Mucosa of gallbladder (tissue), 1 donor: ENCODE measurements at regions not wholly inside any gene's neighbourhood (a gene's known extent, or its start where the extent isn't known, plus 50 kb on each side); places are given as distances from the start of the nearest gene placed in this dataset.
A peak's percentile ranks its signal among the peaks of the same experiment; 100 is the strongest.

ENCODE experiments used
- DNase-seq: peaks from one replicate; pipeline ENCODE4 v3.0.0-alpha.2; 2020; ENCODE audit warnings: low spot score
- donor health status: DM: no; HTN: no; CAD: no.

DNA sequence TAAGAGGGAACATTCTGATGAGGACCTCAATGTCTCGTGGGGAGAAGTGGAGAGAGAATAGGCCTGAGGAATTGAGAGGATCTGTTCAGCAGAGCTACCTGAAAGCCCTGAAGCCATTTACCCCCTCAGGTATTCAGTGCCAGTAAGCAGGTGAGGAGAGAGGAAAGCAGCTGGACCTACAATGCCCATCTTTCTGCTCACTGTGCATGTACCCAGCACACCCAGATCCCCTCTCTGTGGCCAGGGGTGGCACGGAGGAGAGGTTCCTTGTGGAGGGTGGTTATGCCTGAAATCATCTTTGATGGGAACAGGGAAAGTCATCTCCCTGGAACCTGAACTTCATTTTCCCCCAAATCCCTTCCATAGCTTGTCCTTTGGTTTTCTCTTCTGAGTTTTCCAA is 277.8 kb upstream of the B3GAT1 start:
- DNase-seq = no peak

DNA sequence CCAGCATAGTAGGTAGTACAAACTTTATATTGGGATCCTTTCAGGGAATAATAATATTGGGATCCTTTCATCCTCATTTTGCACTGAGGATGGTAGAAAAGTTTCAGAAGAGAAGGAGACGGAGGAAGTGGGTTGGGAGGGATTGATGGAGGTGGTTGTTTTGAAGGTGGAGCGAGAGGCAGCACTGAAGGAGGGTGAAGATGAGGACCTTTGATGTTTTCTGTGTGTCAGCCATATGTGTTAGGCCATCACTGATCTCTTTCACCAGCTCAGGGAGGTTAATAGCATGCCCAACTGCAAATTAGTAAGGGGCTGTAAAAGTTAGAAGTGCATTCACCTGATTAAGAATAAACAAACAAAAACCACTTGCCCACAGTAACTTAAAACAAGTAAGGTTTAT is 275.5 kb upstream of the B3GAT1 start:
- no peak for DNase-seq

- DNase-seq = no peak
These were observed 274.5 kb upstream of the B3GAT1 start for GRCh38 chr11:134686460-134687061.

GRCh38 chr11:134685793-134686380 is 273.8 kb upstream of the B3GAT1 start:
- no peak for DNase-seq

DNA sequence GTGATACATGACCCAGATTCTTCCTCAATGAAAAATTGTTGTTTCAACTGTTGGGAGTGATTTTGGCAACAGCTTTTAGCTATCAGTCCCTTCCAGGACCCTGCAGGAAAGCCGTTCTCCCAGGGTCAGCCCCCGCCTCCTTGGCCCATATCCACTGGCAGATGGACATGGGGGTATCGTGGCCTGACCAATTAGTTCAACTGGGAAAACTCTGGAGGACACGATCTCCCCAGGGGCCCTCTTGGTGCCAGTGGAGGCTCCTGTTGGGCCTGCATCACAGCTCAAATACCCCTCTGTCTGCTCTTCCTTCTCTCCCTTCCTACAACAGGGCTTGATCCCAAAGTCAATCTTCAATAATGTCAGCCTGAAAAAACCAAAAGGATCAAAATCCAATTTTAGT is 272.5 kb upstream of the B3GAT1 start:
- DNase-seq = no peak

DNA sequence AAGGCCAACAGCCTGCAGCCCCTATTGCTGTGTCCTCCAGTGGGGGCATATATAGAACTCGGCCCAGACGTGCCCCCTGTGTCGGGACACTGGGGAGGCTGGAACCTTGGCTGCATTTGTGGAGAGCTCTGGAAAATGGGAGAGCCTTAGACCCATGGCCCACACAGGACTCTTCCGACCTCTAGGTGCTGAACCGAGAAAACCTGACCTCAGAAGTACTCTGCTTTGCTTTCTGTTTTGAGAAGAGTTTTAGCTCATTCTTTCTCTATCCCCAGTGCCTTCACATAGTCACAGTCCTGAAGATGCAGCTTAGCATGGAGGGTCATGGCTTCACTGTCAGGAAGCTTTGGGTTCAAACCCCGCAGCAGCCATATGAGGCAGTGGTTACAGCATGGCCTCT is 271.8 kb upstream of the B3GAT1 start:
- DNase-seq = no peak

DNA sequence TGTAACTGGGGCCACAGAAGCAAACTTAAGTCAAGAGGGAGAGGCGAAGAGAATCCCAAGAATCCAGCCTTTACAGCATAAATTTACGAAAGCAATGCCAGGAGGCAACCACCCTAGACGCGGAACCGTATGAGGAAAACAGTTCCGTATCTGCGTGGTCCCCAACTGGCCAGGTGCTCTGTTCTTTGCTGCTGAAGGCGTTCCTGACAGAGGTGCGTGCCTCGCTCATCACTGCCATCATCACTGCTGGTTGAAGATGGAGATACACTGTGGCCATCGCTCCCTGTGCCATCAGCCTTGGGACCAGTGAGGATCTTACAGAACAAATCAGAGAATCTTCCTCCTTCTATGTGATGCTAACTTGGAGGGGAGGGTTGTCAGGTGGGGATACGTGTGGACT is 270.5 kb upstream of the B3GAT1 start:
- no peak for DNase-seq

- no peak for DNase-seq
These were observed 267.6 kb upstream of the B3GAT1 start for GRCh38 chr11:134679592-134679991.

GRCh38 chr11:134678744-134679143 is 266.7 kb upstream of the B3GAT1 start:
- DNase-seq = peak; percentile 5

DNA sequence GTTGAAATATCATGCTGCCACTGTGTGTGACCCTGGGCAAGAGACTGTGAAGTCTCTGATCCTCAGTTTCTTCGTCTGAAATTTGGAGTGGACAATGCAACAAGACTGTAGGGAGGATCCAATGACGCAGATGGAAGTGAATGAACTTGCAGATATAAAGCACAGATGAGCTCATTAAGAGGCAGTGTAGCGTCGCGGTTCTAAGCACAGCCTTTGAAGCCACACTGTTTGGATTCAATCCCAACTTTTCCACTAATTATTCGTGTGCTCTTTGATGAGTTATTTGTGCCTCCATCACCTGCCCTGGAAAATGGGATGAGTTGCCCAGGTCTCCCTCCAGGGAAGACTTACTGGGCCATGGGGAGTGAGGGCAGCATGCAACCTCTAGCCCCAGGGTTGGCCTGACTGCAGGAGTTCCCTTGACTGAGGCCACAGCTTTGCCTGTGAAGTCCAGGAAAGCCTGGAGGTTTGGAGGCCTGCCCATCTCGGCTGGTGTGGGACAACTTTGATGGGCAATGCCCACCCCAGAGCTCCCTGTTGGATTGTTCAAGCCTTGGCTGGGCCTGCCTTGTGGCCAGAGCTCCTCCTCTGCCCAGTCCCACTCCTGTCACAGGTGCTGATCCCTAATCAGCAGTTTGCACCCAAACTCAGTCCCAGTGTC is 266.0 kb upstream of the B3GAT1 start:
- DNase-seq = no peak

DNA sequence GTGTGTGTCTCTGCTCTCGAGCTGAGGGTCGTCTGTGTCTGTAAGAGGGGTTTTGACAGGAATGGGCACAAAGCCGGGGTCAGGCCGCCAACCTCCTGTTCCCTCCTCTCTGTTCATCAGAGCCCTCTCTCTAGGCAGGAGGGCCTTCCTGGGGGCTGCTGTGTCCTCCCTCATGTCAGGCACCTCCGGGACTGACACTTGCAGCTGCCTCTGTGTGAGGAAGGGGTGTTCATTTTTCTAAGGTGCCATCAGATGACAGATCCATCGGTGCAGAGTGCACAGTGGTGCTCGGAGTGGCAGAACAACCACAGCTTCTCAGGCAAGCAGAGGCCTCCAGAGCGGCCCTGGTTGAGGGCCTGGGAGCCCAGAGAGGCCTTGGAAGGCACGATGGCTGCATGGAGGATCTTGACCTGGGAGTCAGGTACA is 265.4 kb upstream of the B3GAT1 start:
- DNase-seq = no peak

DNA sequence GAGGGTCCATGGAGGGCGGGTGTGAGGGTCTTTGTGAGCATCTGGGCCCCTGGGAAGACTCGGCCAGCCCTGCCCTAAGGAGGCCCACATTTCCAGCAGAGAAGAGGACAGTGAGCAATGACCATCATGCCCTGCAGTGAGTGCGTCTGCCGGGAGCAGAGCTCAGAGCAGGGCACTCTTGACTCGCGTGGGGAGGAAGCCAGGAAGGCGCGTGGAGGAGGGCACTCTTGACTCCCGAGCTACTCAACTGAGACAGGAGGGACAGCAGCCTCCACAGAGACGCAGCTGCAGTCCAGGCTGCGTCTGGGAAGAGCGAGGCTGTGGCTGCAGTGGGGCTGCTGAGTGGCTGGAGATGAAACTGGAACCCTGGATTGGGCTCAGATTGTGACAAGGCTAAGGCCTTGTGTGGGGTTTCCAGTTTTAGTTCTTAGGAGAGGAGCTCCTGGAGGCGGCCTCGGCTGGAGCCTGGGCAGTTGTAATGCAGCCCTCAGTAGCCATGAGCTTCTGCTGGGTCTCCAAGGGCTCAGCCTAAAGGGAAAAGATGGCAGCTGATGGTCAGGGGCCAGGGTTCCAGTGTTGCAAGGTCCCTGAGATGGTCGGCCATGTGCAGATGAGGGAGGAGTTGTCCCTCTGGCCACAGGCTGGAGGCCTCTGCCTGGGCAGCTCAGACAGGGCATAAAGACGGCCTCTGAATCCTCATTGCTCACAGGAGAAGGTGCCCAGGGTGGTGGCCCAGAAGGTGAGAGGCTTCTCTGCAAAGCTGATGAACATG is 264.7 kb upstream of the B3GAT1 start:
- no peak for DNase-seq

- no peak for DNase-seq
These were observed 263.9 kb upstream of the B3GAT1 start for GRCh38 chr11:134675983-134676382.

DNA sequence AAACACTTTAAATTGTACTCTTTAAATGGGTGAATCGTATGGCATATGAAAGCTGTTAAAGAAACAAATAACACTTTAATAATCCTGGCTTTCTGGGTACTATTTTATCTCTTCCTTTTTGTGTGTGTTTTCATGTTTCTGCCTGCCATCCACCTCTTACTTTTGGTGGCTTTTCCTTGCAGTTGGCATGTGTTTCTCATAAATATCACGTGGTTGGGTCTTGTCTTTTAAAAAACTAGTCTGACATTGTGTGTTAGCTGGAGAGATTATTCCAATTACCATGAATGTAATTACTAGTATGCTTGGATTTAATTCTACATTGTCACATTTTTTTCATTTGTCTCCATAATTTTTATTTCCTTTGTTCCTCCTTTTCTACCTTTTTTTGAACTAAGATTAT is 262.9 kb upstream of the B3GAT1 start:
- no peak for DNase-seq

DNA sequence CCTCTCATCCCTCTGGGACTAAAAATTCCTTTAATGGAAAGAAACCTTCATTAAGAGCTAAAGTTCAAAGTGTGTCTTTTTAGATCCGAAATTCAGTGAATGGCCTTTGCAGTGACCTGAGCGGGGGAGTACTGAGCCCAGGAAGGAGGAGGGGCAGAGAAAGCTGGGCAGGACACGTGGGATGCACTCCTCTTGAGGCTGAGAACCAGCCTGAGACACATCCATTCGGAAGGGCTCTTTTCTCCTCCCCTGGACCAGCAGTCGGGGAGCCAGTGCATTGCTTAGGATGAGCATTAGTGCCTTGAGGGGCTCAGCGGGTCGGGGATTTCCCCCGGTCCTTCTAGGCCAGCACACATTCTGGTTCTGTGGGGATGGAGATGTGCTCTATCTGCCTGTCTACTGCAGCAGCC is 258.9 kb upstream of the B3GAT1 start:
- no peak for DNase-seq

DNA sequence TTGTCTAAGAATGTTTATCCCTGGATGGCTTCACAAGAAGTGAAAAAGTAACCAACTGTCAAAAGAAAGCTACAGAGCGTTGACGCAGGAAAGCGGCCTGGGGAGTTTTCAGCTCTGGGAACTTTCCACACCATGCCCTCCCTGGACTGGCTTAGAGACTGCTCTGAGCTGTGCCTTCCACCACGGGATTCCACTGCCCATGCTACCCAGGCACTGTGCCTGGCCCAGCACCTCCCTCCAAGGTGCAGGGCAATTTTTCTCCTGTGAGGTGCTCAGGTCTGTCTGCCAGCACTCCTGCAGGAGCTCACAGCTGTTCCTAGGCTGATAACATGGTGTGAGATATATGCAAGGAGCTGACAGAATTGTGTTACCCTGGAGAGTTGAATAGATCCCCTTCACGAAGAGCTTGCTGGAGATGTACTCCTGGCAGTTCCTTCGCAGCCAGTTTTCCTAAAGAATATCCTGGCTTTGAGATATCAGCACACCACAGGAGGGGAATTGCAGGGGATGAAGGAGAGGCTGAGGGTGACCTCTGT is 258.3 kb upstream of the B3GAT1 start:
- no peak for DNase-seq

- DNase-seq = no peak
These were observed 257.8 kb upstream of the B3GAT1 start for GRCh38 chr11:134669796-134670195.

GRCh38 chr11:134668796-134669195 is 256.8 kb upstream of the B3GAT1 start:
- DNase-seq = no peak

DNA sequence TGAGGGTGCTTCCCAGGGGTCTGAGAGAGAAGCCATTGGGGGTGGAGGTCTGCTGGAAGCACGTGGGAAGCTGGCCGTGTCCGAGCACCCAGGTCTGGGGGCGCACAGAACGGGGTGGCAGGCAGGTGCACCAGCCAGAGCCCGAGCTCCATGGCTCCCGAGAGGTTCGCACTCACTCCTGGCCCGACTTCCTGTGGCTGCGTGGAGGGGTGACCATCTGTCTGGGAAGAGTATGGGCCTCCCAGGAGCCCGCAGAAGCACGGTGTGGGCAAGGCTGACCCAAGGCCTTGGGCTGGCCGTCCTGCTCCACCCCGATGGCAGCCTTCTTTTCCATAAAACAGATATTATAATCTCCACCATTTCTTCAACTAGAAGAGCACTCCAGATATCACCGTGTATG is 256.0 kb upstream of the B3GAT1 start:
- peak; percentile 4 for DNase-seq

GRCh38 chr11:134667505-134667904 is 255.5 kb upstream of the B3GAT1 start:
- no peak for DNase-seq

GRCh38 chr11:134667175-134667500 is 255.1 kb upstream of the B3GAT1 start:
- no peak for DNase-seq

DNA sequence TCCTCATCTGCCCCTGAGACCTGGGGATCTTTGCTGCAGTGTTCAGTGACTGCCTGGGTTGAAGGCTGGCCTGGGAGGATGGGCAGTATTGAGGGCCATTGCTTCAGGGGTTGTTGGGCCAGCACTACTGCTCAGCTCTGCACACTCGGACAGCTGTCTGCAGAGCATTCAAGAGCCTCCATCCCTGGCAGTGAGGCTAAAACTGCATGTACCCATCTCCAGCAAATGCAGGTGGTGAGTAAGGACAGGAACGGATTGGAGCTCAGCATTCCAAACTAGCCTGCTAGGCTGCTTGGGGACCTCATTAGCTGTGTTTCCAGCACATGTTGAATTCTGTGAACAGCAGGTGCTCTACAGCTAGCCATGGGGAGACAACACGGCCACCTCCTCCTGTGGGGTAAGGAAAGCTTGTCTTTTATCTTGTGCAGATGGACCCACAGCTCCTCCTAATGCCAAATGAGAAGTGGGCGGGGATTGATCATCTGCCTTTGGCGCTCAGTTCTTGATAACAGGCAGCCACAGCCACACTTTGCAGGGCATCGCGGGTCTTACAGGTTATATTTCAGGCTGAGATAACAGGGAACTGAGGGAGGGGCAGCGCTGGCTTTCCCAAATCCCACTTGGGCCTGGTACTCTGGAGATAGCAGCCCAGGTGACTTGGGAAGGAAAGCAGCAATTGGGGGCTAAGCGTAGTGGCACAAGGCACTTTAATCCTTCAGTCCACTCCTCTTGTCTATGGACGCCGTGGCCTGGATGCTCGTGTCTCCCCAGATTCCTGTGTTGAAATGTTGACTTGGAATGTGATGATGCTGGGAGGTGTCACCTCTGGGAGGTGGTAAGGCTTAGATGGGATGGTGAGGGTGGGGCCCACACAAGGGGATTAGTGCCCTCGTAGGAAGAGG is 254.5 kb upstream of the B3GAT1 start:
- no peak for DNase-seq
